K562 (cell line): ENCODE measurements at regions not wholly inside any gene's neighbourhood (a gene's known extent, or its start where the extent isn't known, plus 50 kb on each side); places are given as distances from the start of the nearest gene placed in this dataset.

ENCODE experiments used
- ATAC-seq: fragments of 200-7000 bp; cut with Tn5 transposase; 3 replicates; pipeline ENCODE4 v1.9.1; 2020; ENCODE audit warnings: moderate library complexity
- BruUV-seq: library from RNA; stranded (reverse); fragments of 400-500 nt; replicated peaks from 2 replicates; lab custom pipeline; 2021; lab: Mats Ljungman, UMichigan
- CTCF ChIA-PET: fragments of 300-600 bp; formaldehyde crosslinking; extraction: SDS; loops from one replicate; lab custom pipeline; 2021; ENCODE audit warnings: low intra/inter-chr PET ratio; lab: Yijun Ruan, JAX
- POLR2A ChIA-PET: fragments of 300-600, 350-650 bp; sonication (Branson Sonifier 250); formaldehyde crosslinking; extraction: SDS; loops from one replicate; lab custom pipeline; 2021; ENCODE audit warnings: antibody characterized with exemption, inconsistent platforms; lab: Yijun Ruan, JAX
- DNase-seq, 4 experiments: peaks; one replicate each; pipeline versions ENCODE4 v3.0.0 to v3.0.0-alpha.2; 2011 to 2018; ENCODE audit warnings: low spot score in 3 of 4, mixed read lengths in 3 of 4; ENCODE audit errors: extremely low read depth in 1 of 4
- FAIRE-seq: peaks from 2 replicates; lab custom pipeline; 2011; peaks lifted over from hg19 to GRCh38; lab: Jason Lieb, UNC
- H2AFZ ChIP-seq: 2 replicates; pipeline ENCODE4 v1.6.0; 2011; ENCODE audit warnings: low read depth, low read length, control low read depth, inconsistent platforms
- H3K27ac ChIP-seq: fragments of 200-600 bp; 3 replicates; pipeline ENCODE4 v1.8.0; 2011; ENCODE audit warnings: low read depth, mild to moderate bottlenecking, control low read depth, inconsistent platforms, low read length, moderate library complexity, mixed read lengths; ENCODE audit errors: extremely low read depth
- H3K27me3 ChIP-seq, 2 experiments: fragments of 300-600 bp in 1 of 2; 2 replicates in 1 of 2; 3 replicates in 1 of 2; pipeline versions ENCODE4 v1.6.0 to v1.8.0; 2011; ENCODE audit warnings: inconsistent platforms in 2 of 2, low read length in 2 of 2, mild to moderate bottlenecking in 1 of 2, mixed read lengths in 1 of 2, moderate library complexity in 1 of 2; ENCODE audit not compliant: control insufficient read depth in 2 of 2, insufficient read depth in 2 of 2
- H3K36me3 ChIP-seq: fragments of 300-600 bp; 3 replicates; pipeline ENCODE4 v1.8.0; 2011; ENCODE audit warnings: mild to moderate bottlenecking, low read length, inconsistent platforms; ENCODE audit not compliant: control insufficient read depth, insufficient read depth
- H3K4me1 ChIP-seq, 2 experiments: fragments of 200-600 bp in 1 of 2; replicated peaks in 1 of 2; 2 replicates in 1 of 2; 3 replicates in 1 of 2; pipeline versions ENCODE4 v1.5.1 to v1.8.0; 2011; ENCODE audit warnings: inconsistent platforms in 2 of 2, low read length in 2 of 2, mild to moderate bottlenecking in 1 of 2, mixed read lengths in 1 of 2, moderate library complexity in 1 of 2; ENCODE audit not compliant: control insufficient read depth in 2 of 2, insufficient read depth in 2 of 2
- H3K4me2 ChIP-seq: 2 replicates; pipeline ENCODE4 v1.6.1; 2011; ENCODE audit warnings: low read length, control low read depth, inconsistent platforms, mixed read lengths; ENCODE audit not compliant: insufficient read depth
- H3K4me3 ChIP-seq: fragments of 200-600 bp; sonication (generic), shearing (Covaris generic); 2 replicates; pipeline ENCODE4 v1.5.1; 2016; ENCODE audit warnings: control low read depth, inconsistent platforms
- H3K79me2 ChIP-seq: fragments of 200-600 bp; 3 replicates; pipeline ENCODE4 v1.8.0; 2011; ENCODE audit warnings: low read length, inconsistent platforms; ENCODE audit not compliant: control insufficient read depth, insufficient read depth
- H3K9ac ChIP-seq, 2 experiments: 2 replicates each; pipeline versions ENCODE4 v1.6.0 to v1.6.1; 2011; ENCODE audit warnings: low read depth in 2 of 2, low read length in 2 of 2, control low read depth in 1 of 2, inconsistent platforms in 1 of 2, mild to moderate bottlenecking in 1 of 2, mixed read lengths in 1 of 2; ENCODE audit not compliant: insufficient read depth in 1 of 2
- H3K9me1 ChIP-seq: one replicate; pipeline ENCODE4 v1.6.0; 2011; ENCODE audit warnings: inconsistent platforms, mild to moderate bottlenecking, low read length, moderate library complexity; ENCODE audit not compliant: control insufficient read depth, insufficient read depth
- H3K9me3 ChIP-seq: replicated peaks from 2 replicates; pipeline ENCODE4 v1.5.1; 2011; ENCODE audit warnings: low read depth, low read length, inconsistent platforms; ENCODE audit not compliant: control insufficient read depth, insufficient read depth
- H4K20me1 ChIP-seq: replicated peaks from 2 replicates; pipeline ENCODE4 v1.6.1; 2011; ENCODE audit warnings: low read length, inconsistent platforms, mixed read lengths; ENCODE audit not compliant: control insufficient read depth, insufficient read depth
- MCM2 ChIP-seq: fragments of 450-650 bp; IDR thresholded peaks from 2 replicates; pipeline ENCODE4 v1.6.1; 2017; ENCODE audit warnings: low read depth, mild to moderate bottlenecking
- MEF2D ChIP-seq: conservative IDR thresholded peaks from 2 replicates; pipeline ENCODE4 v1.6.1; 2016; ENCODE audit warnings: low read depth, missing genetic modification characterization, missing compliant biosample characterization
- SP1 ChIP-seq: sonication (generic); formaldehyde crosslinking; IDR thresholded peaks from 2 replicates; pipeline ENCODE4 v1.8.1; 2022; ENCODE audit warnings: mild to moderate bottlenecking, missing genetic modification reagents
- ZNF444 ChIP-seq: fragments of 250-450 bp; sonication (Bioruptor Pico); IDR thresholded peaks from 2 replicates; pipeline ENCODE4 v1.4.0; 2020; ENCODE audit warnings: mild to moderate bottlenecking, moderate library complexity
- ZNF77 ChIP-seq: fragments of 250-450 bp; sonication (Bioruptor Pico); IDR thresholded peaks from 2 replicates; pipeline ENCODE4 v1.5.0; 2020
- WGBS: fragments of 100-300 bp; shearing (Covaris generic); methylation state at CpG from one replicate; pipeline ENCODE4 v1.1.6; 2016; ENCODE audit warnings: low coverage, mixed read lengths; ENCODE audit not compliant: insufficient coverage; ENCODE audit errors: missing lambda C conversion rate; 5-methylcytosine and 5-hydroxymethylcytosine counted together
- in situ Hi-C: fragments of 300-500 bp; cut with MboI; formaldehyde crosslinking; loops from 4 replicates; pipeline ENCODE4 v1.15.0; 2018; ENCODE audit warnings: inconsistent platforms, mixed read lengths
- intact Hi-C: fragments of 100-400 bp; cut with micrococcal nuclease; formaldehyde crosslinking; loops from 2 replicates; pipeline ENCODE4 v1.14.2; 2022
- TF ChIP-seq, protein P1 (sequence below): fragments of 250-450 bp; sonication (Bioruptor Pico); IDR thresholded peaks from 2 replicates; pipeline ENCODE4 v1.8.0; 2021; ENCODE audit warnings: mild to moderate bottlenecking, moderate library complexity
- TF ChIP-seq, protein P2 (sequence below), 2 experiments: IDR thresholded peaks; 2 replicates each; pipeline ENCODE4 v1.6.1; 2011; ENCODE audit warnings: borderline replicate concordance in 1 of 2, control low read depth in 1 of 2, low read depth in 1 of 2, low read length in 1 of 2, mild to moderate bottlenecking in 1 of 2, mixed read lengths in 1 of 2, moderate library complexity in 1 of 2; ENCODE audit not compliant: insufficient read depth in 1 of 2, insufficient read length in 1 of 2, poor library complexity in 1 of 2, severe bottlenecking in 1 of 2; ENCODE audit errors: extremely low read depth in 1 of 2
- TF ChIP-seq, protein P3 (sequence below): fragments of 200-800 bp; sonication (Bioruptor generic); IDR thresholded peaks from 2 replicates; pipeline ENCODE4 v1.6.1; 2017; ENCODE audit warnings: missing genetic modification characterization, missing compliant biosample characterization
- TF ChIP-seq, protein P4 (sequence below), 2 experiments: IDR thresholded peaks in 1 of 2; conservative IDR thresholded peaks in 1 of 2; 2 replicates each; pipeline ENCODE4 v1.6.1; 2016; ENCODE audit warnings: low read depth in 2 of 2, mild to moderate bottlenecking in 1 of 2, missing compliant biosample characterization in 1 of 2, missing genetic modification characterization in 1 of 2, moderate library complexity in 1 of 2
- TF ChIP-seq, protein P5 (sequence below): sonication (generic); formaldehyde crosslinking; IDR thresholded peaks from 2 replicates; pipeline ENCODE4 v1.8.1; 2023; ENCODE audit warnings: mild to moderate bottlenecking, missing genetic modification reagents
- TF ChIP-seq, protein P6 (sequence below): fragments of 250-450 bp; sonication (Bioruptor Pico); IDR thresholded peaks from 2 replicates; pipeline ENCODE4 v1.4.0; 2020; ENCODE audit warnings: mild to moderate bottlenecking, moderate library complexity, borderline replicate concordance

DNA sequence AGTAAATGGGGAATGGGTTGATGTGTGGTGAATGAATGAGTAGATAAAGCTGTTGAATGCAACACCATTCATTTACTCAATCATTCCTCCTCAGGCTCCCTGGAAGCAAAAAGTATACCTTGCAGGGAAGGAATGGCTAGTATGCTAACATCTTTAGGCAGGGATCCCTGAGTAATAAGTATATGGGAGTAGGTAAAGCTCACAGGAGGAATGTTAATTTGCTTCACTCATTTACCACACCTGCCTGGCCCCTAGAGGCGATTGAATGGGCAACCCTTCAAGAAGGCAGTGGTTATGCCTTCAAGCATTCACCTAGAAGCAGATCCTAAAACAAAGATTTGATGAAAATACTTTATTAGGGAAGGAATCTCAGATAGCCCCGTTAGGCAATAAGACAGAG lies 208.7 kb upstream of the GADL1 start:
- DNase-seq (no peak), FAIRE-seq (no peak), ATAC-seq (no peak)
- H3K4me3 ChIP-seq, result no peak overlapping the region
- no peaks in the 10 kb centered on the region for H3K27me3 ChIP-seq
- in situ Hi-C loops, result no loop called here
- no peaks in the 10 kb centered on the region for H4K20me1 ChIP-seq
- H2AFZ ChIP-seq, result no peak overlapping the region
- H3K27ac ChIP-seq, result no peak overlapping the region
- POLR2A ChIA-PET, result no interaction called here
- WGBS, result 2% methylated on average over 2 of the region's 2 CpGs
- no peak overlapping the region for H3K4me2 ChIP-seq
- H3K4me1 ChIP-seq, result no peaks in the 10 kb centered on the region
- H3K9me3 ChIP-seq, result no peaks in the 10 kb centered on the region
- H3K36me3 ChIP-seq, result no peaks in the 10 kb centered on the region
- no TSS peak for BruUV-seq
- no peaks in the 10 kb centered on the region for H3K9me1 ChIP-seq
- intact Hi-C loops, result no loop called here
- H3K9ac ChIP-seq, result no peak overlapping the region
- CTCF ChIA-PET, result no interaction called here
- H3K79me2 ChIP-seq, result no peaks in the 10 kb centered on the region
- TF ChIP-seq, protein P1, sequence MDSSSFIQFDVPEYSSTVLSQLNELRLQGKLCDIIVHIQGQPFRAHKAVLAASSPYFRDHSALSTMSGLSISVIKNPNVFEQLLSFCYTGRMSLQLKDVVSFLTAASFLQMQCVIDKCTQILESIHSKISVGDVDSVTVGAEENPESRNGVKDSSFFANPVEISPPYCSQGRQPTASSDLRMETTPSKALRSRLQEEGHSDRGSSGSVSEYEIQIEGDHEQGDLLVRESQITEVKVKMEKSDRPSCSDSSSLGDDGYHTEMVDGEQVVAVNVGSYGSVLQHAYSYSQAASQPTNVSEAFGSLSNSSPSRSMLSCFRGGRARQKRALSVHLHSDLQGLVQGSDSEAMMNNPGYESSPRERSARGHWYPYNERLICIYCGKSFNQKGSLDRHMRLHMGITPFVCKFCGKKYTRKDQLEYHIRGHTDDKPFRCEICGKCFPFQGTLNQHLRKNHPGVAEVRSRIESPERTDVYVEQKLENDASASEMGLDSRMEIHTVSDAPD (CRISPR knock-in tag), result no peak
- TF ChIP-seq MCM2 (no peak), MEF2D (tag) (no peak), SP1 (CRISPR knock-in tag) (no peak), ZNF444 (CRISPR knock-in tag) (no peak), ZNF77 (CRISPR knock-in tag) (no peak)
- TF ChIP-seq, protein P2, sequence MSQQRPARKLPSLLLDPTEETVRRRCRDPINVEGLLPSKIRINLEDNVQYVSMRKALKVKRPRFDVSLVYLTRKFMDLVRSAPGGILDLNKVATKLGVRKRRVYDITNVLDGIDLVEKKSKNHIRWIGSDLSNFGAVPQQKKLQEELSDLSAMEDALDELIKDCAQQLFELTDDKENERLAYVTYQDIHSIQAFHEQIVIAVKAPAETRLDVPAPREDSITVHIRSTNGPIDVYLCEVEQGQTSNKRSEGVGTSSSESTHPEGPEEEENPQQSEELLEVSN (IDR thresholded peaks at IDR 0.05; ENCODE audit: borderline replicate concordance in 1 of 2, extremely low read depth in 1 of 2, insufficient read depth in 1 of 2, insufficient read length in 1 of 2, low read depth in 1 of 2, low read length in 1 of 2, poor library complexity in 1 of 2, severe bottlenecking in 1 of 2), result no peak
- TF ChIP-seq, protein P3, sequence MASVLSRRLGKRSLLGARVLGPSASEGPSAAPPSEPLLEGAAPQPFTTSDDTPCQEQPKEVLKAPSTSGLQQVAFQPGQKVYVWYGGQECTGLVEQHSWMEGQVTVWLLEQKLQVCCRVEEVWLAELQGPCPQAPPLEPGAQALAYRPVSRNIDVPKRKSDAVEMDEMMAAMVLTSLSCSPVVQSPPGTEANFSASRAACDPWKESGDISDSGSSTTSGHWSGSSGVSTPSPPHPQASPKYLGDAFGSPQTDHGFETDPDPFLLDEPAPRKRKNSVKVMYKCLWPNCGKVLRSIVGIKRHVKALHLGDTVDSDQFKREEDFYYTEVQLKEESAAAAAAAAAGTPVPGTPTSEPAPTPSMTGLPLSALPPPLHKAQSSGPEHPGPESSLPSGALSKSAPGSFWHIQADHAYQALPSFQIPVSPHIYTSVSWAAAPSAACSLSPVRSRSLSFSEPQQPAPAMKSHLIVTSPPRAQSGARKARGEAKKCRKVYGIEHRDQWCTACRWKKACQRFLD, result no peak
- TF ChIP-seq, protein P4, sequence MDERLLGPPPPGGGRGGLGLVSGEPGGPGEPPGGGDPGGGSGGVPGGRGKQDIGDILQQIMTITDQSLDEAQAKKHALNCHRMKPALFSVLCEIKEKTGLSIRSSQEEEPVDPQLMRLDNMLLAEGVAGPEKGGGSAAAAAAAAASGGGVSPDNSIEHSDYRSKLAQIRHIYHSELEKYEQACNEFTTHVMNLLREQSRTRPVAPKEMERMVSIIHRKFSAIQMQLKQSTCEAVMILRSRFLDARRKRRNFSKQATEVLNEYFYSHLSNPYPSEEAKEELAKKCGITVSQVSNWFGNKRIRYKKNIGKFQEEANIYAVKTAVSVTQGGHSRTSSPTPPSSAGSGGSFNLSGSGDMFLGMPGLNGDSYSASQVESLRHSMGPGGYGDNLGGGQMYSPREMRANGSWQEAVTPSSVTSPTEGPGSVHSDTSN (CRISPR knock-in tag; IDR thresholded peaks at IDR 0.05; ENCODE audit: low read depth), result no peak
- TF ChIP-seq, protein P4 (tag; conservative IDR thresholded peaks at IDR 0.05; ENCODE audit: low read depth), result no peak
- TF ChIP-seq, protein P5, sequence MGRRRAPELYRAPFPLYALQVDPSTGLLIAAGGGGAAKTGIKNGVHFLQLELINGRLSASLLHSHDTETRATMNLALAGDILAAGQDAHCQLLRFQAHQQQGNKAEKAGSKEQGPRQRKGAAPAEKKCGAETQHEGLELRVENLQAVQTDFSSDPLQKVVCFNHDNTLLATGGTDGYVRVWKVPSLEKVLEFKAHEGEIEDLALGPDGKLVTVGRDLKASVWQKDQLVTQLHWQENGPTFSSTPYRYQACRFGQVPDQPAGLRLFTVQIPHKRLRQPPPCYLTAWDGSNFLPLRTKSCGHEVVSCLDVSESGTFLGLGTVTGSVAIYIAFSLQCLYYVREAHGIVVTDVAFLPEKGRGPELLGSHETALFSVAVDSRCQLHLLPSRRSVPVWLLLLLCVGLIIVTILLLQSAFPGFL (CRISPR knock-in tag), result no peak
- TF ChIP-seq, protein P6, sequence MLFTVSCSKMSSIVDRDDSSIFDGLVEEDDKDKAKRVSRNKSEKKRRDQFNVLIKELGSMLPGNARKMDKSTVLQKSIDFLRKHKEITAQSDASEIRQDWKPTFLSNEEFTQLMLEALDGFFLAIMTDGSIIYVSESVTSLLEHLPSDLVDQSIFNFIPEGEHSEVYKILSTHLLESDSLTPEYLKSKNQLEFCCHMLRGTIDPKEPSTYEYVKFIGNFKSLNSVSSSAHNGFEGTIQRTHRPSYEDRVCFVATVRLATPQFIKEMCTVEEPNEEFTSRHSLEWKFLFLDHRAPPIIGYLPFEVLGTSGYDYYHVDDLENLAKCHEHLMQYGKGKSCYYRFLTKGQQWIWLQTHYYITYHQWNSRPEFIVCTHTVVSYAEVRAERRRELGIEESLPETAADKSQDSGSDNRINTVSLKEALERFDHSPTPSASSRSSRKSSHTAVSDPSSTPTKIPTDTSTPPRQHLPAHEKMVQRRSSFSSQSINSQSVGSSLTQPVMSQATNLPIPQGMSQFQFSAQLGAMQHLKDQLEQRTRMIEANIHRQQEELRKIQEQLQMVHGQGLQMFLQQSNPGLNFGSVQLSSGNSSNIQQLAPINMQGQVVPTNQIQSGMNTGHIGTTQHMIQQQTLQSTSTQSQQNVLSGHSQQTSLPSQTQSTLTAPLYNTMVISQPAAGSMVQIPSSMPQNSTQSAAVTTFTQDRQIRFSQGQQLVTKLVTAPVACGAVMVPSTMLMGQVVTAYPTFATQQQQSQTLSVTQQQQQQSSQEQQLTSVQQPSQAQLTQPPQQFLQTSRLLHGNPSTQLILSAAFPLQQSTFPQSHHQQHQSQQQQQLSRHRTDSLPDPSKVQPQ (CRISPR knock-in tag), result no peak
